CD14-positive monocyte (primary cell): ENCODE measurements at regions not wholly inside any gene's neighbourhood (a gene's known extent, or its start where the extent isn't known, plus 50 kb on each side); places are given as distances from the start of the nearest gene placed in this dataset.

Source experiments
- DNase-seq, 3 donors: peaks; one replicate each; pipeline ENCODE4 v3.0.0-alpha.2; 2011 to 2022
- H2AFZ ChIP-seq: 2 replicates; pipeline ENCODE4 v1.6.0; 2012; ENCODE audit warnings: mild to moderate bottlenecking, low read depth, low read length, inconsistent platforms; ENCODE audit not compliant: insufficient read depth, poor library complexity, severe bottlenecking
- H3K27ac ChIP-seq, 2 donors: 1 replicate in 1 of 2; 2 replicates in 1 of 2; pipeline ENCODE4 v1.5.1; 2012 to 2013; ENCODE audit warnings: low read length in 2 of 2, control low read depth in 1 of 2, inconsistent platforms in 1 of 2, low read depth in 1 of 2, mild to moderate bottlenecking in 1 of 2
- H3K27me3 ChIP-seq, 2 donors: one replicate each; pipeline versions ENCODE4 v1.6.0 to v1.6.1; 2011 to 2013; ENCODE audit warnings: low read length in 2 of 2; ENCODE audit not compliant: control insufficient read depth in 2 of 2, insufficient read depth in 2 of 2
- H3K36me3 ChIP-seq, 2 donors: replicated peaks in 1 of 2; 1 replicate in 1 of 2; 2 replicates in 1 of 2; pipeline versions ENCODE4 v1.5.1 to v1.6.1; 2012 to 2013; ENCODE audit warnings: low read length in 2 of 2, control low read depth in 1 of 2, inconsistent platforms in 1 of 2, mild to moderate bottlenecking in 1 of 2; ENCODE audit not compliant: insufficient read depth in 2 of 2, control insufficient read depth in 1 of 2
- H3K4me1 ChIP-seq, 2 donors: 1 replicate in 1 of 2; 2 replicates in 1 of 2; pipeline versions ENCODE4 v1.5.1 to v1.6.1; 2012 to 2013; ENCODE audit warnings: low read length in 2 of 2, control low read depth in 1 of 2, inconsistent platforms in 1 of 2, mild to moderate bottlenecking in 1 of 2, moderate library complexity in 1 of 2; ENCODE audit not compliant: insufficient read depth in 2 of 2, control insufficient read depth in 1 of 2
- H3K4me2 ChIP-seq: replicated peaks from 2 replicates; pipeline ENCODE3; 2012; ENCODE audit warnings: low read length, moderate library complexity, mild to moderate bottlenecking; ENCODE audit not compliant: poor library complexity, severe bottlenecking; ENCODE audit errors: extremely low read depth
- H3K4me3 ChIP-seq, 3 experiments: fragments of 200-600 bp in 1 of 3; sonication (generic) in 1 of 3; replicated peaks in 1 of 3; 1 replicate in 2 of 3; 2 replicates in 1 of 3; pipeline ENCODE4 v1.5.1; 2011 to 2013; ENCODE audit warnings: low read length in 3 of 3, mild to moderate bottlenecking in 3 of 3, control low read depth in 2 of 3, low read depth in 2 of 3, inconsistent platforms in 1 of 3, moderate library complexity in 1 of 3
- H3K79me2 ChIP-seq: 2 replicates; pipeline ENCODE4 v1.6.0; 2012; ENCODE audit warnings: mild to moderate bottlenecking, control low read depth, inconsistent platforms, low read length, moderate library complexity; ENCODE audit not compliant: insufficient read depth
- H3K9ac ChIP-seq: 2 replicates; pipeline ENCODE4 v1.6.0; 2017; ENCODE audit warnings: low read length, mild to moderate bottlenecking; ENCODE audit not compliant: insufficient read depth, poor library complexity, severe bottlenecking
- H3K9me3 ChIP-seq, 2 donors: replicated peaks in 1 of 2; 1 replicate in 1 of 2; 2 replicates in 1 of 2; pipeline versions ENCODE4 v1.5.1 to v1.6.1; 2012 to 2013; ENCODE audit warnings: low read length in 2 of 2, control low read depth in 1 of 2; ENCODE audit not compliant: control insufficient read depth in 1 of 2, insufficient read depth in 1 of 2
- H4K20me1 ChIP-seq: 2 replicates; pipeline ENCODE4 v1.6.0; 2012; ENCODE audit warnings: mild to moderate bottlenecking, low read length, control low read depth, moderate library complexity; ENCODE audit not compliant: insufficient read depth
- H3K27ac Mint-ChIP-seq, 7 donors: one replicate each; pipeline ENCODE4 v1.8.0; 2020; ENCODE audit warnings: mild to moderate bottlenecking in 7 of 7, mixed read lengths in 7 of 7, moderate library complexity in 6 of 7, inconsistent platforms in 2 of 7
- H3K27me3 Mint-ChIP-seq, 3 donors: one replicate each; pipeline ENCODE4 v1.8.0; 2021 to 2022; ENCODE audit warnings: low read depth in 3 of 3, mild to moderate bottlenecking in 3 of 3, mixed read lengths in 3 of 3, moderate library complexity in 3 of 3, inconsistent platforms in 1 of 3
- H3K36me3 Mint-ChIP-seq, 2 donors: one replicate each; pipeline ENCODE4 v1.8.0; 2020; ENCODE audit warnings: mixed read lengths in 2 of 2, inconsistent platforms in 1 of 2, mild to moderate bottlenecking in 1 of 2
- H3K4me1 Mint-ChIP-seq: one replicate; pipeline ENCODE4 v1.8.0; 2020; ENCODE audit warnings: mild to moderate bottlenecking, mixed read lengths
- H3K4me3 Mint-ChIP-seq, 2 donors: one replicate each; pipeline ENCODE4 v1.8.0; 2020; ENCODE audit warnings: mild to moderate bottlenecking in 2 of 2, mixed read lengths in 2 of 2, moderate library complexity in 1 of 2
- H3K9me3 Mint-ChIP-seq, 7 donors: one replicate each; pipeline ENCODE4 v1.8.0; 2020 to 2022; ENCODE audit warnings: mixed read lengths in 7 of 7, mild to moderate bottlenecking in 6 of 7, moderate library complexity in 6 of 7, inconsistent platforms in 2 of 7
- CTCF ChIP-seq: fragments of 200-600 bp; IDR thresholded peaks from one replicate; pipeline ENCODE4 v1.8.0; 2022; ENCODE audit warnings: antibody characterized with exemption, mild to moderate bottlenecking
- WGBS: methylation state at CpG from one replicate; pipeline ENCODE4 v1.1.5; 2013; ENCODE audit warnings: missing lambda C conversion rate; ENCODE audit not compliant: insufficient coverage; 5-methylcytosine and 5-hydroxymethylcytosine counted together
- intact Hi-C, 2 donors: fragments of 100-400 bp; cut with micrococcal nuclease; formaldehyde crosslinking; loops; one replicate each; pipeline versions ENCODE4 v1.15.0 to v1.15.1; 2023

GRCh38 chr7:42590771-42591310 is 321.0 kb downstream of the C7orf25 start:
- Histone ChIP-seq H3K4me2 (no peak overlapping the region), H2AFZ (no peak overlapping the region), H4K20me1 (no peaks in the 10 kb centered on the region), H3K4me3 (no peak overlapping the region), H3K4me1 (no peaks in the 10 kb centered on the region), H3K9me3 (peaks cover 0 to 18% of the 10 kb centered on the region in 2 donors), H3K9ac (no peak overlapping the region), H3K79me2 (no peaks in the 10 kb centered on the region), H3K27me3 (no peaks in the 10 kb centered on the region), H3K36me3 (no peaks in the 10 kb centered on the region), H3K27ac (no peak overlapping the region)
- H3K4me3 Mint-ChIP-seq: no peak overlapping the region
- H3K27me3 Mint-ChIP-seq: no peaks in the 10 kb centered on the region
- intact Hi-C loops: no loop called here
- no peak overlapping the region for H3K27ac Mint-ChIP-seq
- no peaks in the 10 kb centered on the region for H3K36me3 Mint-ChIP-seq
- 67% methylated on average over 1 of the region's 2 CpGs for WGBS
- no peak for DNase-seq
- H3K4me1 Mint-ChIP-seq: no peaks in the 10 kb centered on the region
- peaks cover 4 to 26% (median 12%) of the 10 kb centered on the region in 7 donors for H3K9me3 Mint-ChIP-seq
- TF ChIP-seq CTCF: no peak

GRCh38 chr7:42588876-42589275 is 323.0 kb downstream of the C7orf25 start:
- intact Hi-C loops: no loop called here
- Histone ChIP-seq H4K20me1 (no peaks in the 10 kb centered on the region), H3K4me2 (no peak overlapping the region), H3K36me3 (no peaks in the 10 kb centered on the region), H3K4me1 (no peaks in the 10 kb centered on the region), H3K79me2 (no peaks in the 10 kb centered on the region), H3K9me3 (peaks cover 0 to 18% of the 10 kb centered on the region in 2 donors), H2AFZ (no peak overlapping the region), H3K4me3 (no peak overlapping the region), H3K27me3 (no peaks in the 10 kb centered on the region), H3K9ac (no peak overlapping the region), H3K27ac (no peak overlapping the region)
- TF ChIP-seq CTCF: no peak
- Mint-ChIP-seq H3K4me3 (no peak overlapping the region), H3K27ac (no peak overlapping the region), H3K36me3 (no peaks in the 10 kb centered on the region), H3K27me3 (peaks cover 0 to 1% (median 0%) of the 10 kb centered on the region in 3 donors), H3K9me3 (peaks cover 15 to 33% (median 23%) of the 10 kb centered on the region in 7 donors), H3K4me1 (no peaks in the 10 kb centered on the region)
- DNase-seq: no peak
